GM12891 (cell line): ENCODE measurements at regions not wholly inside any gene's neighbourhood (a gene's known extent, or its start where the extent isn't known, plus 50 kb on each side); places are given as distances from the start of the nearest gene placed in this dataset.

ENCODE experiments used
- DNase-seq: peaks from one replicate; pipeline ENCODE4 v3.0.0; 2011; ENCODE audit warnings: low spot score; ENCODE audit not compliant: insufficient read length
- FAIRE-seq: peaks from 2 replicates; lab custom pipeline; 2011; peaks lifted over from hg19 to GRCh38; lab: Jason Lieb, UNC
- PAX5 ChIP-seq: IDR thresholded peaks from 2 replicates; pipeline ENCODE4 v1.6.1; 2011; ENCODE audit warnings: low read length, moderate library complexity, mild to moderate bottlenecking; ENCODE audit not compliant: insufficient read depth, severe bottlenecking
- POLR2A ChIP-seq: IDR thresholded peaks from 2 replicates; pipeline ENCODE4 v1.6.1; 2011; ENCODE audit warnings: low read depth, low read length, control low read depth
- POLR2AphosphoS5 ChIP-seq: IDR thresholded peaks from 2 replicates; pipeline ENCODE4 v1.6.1; 2011; ENCODE audit warnings: low read depth, low read length, control low read depth
- POU2F2 ChIP-seq: IDR thresholded peaks from 2 replicates; pipeline ENCODE4 v1.6.1; 2011; ENCODE audit warnings: low read depth, mild to moderate bottlenecking, control low read depth, low read length, moderate library complexity
- SPI1 ChIP-seq: IDR thresholded peaks from 2 replicates; pipeline ENCODE4 v1.6.1; 2011; ENCODE audit warnings: low read depth, low read length, control low read depth
- TAF1 ChIP-seq: IDR thresholded peaks from 2 replicates; pipeline ENCODE4 v1.6.1; 2011; ENCODE audit warnings: low read depth, low read length, control low read depth

GRCh38 chr9:129262261-129262660 lies 84.2 kb upstream of the IER5L start:
- TF ChIP-seq POU2F2 (no peak), POLR2AphosphoS5 (no peak), PAX5 (no peak), SPI1 (no peak), POLR2A (no peak), TAF1 (no peak)
- FAIRE-seq (no peak), DNase-seq (no peak)

GRCh38 chr9:129259375-129259774 lies 81.3 kb upstream of the IER5L start:
- TF ChIP-seq POLR2AphosphoS5 (no peak), PAX5 (no peak), POU2F2 (no peak), POLR2A (no peak)
- DNase-seq, result no peak

GRCh38 chr9:129258823-129259301 lies 80.8 kb upstream of the IER5L start:
- no peak for DNase-seq
- FAIRE-seq, result peak; percentile 52
- TF ChIP-seq POU2F2, result no peak

More at GRCh38 chr9:129259375-129259774, 81.3 kb upstream of the IER5L start:
- FAIRE-seq, result no peak

GRCh38 chr9:129258124-129258822 lies 80.2 kb upstream of the IER5L start:
- TF ChIP-seq SPI1 (no peak), POLR2AphosphoS5 (no peak), PAX5 (no peak), POLR2A (no peak), POU2F2 (no peak), TAF1 (no peak)
- peak; percentile 92 for FAIRE-seq
- DNase-seq, result peak; percentile 96

- no peak for TF ChIP-seq SPI1
- TF ChIP-seq POLR2A, result no peak
- DNase-seq, result no peak
- no peak for FAIRE-seq
Observed at GRCh38 chr9:129256959-129257713, 79.1 kb upstream of the IER5L start.

GRCh38 chr9:129254566-129255287 lies 76.7 kb upstream of the IER5L start:
- FAIRE-seq, result no peak
- TF ChIP-seq SPI1 (no peak), POLR2AphosphoS5 (no peak), PAX5 (no peak), POU2F2 (no peak), POLR2A (no peak), TAF1 (no peak)
- DNase-seq, result no peak

- no peak for TF ChIP-seq POLR2AphosphoS5
- no peak for TF ChIP-seq POLR2A
- no peak for TF ChIP-seq PAX5
- TF ChIP-seq SPI1, result no peak
- TF ChIP-seq TAF1, result no peak
- TF ChIP-seq POU2F2, result no peak
- FAIRE-seq (no peak), DNase-seq (no peak)
Observed at GRCh38 chr9:129253803-129254381, 75.8 kb upstream of the IER5L start.

GRCh38 chr9:129252937-129253802 lies 75.1 kb upstream of the IER5L start:
- no peak for DNase-seq
- peak; percentile 5 for FAIRE-seq
- no peak for TF ChIP-seq TAF1
- TF ChIP-seq POU2F2, result no peak
- TF ChIP-seq SPI1, result no peak
- no peak for TF ChIP-seq PAX5
- TF ChIP-seq POLR2AphosphoS5, result no peak
- TF ChIP-seq POLR2A, result no peak

GRCh38 chr9:129250786-129251185 lies 72.7 kb upstream of the IER5L start:
- DNase-seq (no peak), FAIRE-seq (no peak)
- TF ChIP-seq TAF1, result no peak
- no peak for TF ChIP-seq PAX5
- TF ChIP-seq POU2F2, result no peak
- no peak for TF ChIP-seq POLR2AphosphoS5
- TF ChIP-seq SPI1, result no peak
- TF ChIP-seq POLR2A, result no peak
